ENCODE measurements at regions not wholly inside any gene's neighbourhood (a gene's known extent, or its start where the extent isn't known, plus 50 kb on each side); places are given as distances from the start of the nearest gene placed in this dataset.

DNA sequence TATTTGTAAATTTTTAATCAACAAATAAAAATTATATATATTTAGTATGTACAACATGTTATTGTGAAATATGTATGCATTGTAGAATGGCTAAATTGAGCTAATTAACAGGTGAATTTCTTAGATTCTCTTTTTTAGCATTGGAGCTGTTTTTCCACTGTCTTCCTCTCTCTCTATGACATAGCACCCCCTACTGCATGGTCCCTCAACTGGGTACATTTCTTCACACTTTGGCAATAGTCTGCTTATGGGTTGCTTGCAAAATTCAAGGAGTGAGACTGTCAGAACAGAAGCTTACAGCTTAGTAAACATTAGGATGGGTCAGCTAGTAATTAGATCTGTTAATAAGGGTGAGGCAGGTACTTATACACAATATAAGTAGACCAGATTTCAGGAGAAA, 658.5 kb upstream of the MGAT4C start:
- Histone ChIP-seq H3K36me3 (no peaks in the 10 kb centered on the region), H3K4me1 (no peaks in the 10 kb centered on the region), H3K4me3 (no peak overlapping the region), H3K27ac (no peak overlapping the region), H3K27me3 (no peaks in the 10 kb centered on the region), H3K9me3 (no peaks in the 10 kb centered on the region)
- intact Hi-C loops (cut with DNase I) = no loop called here
- DNase-seq = no peak
- TF ChIP-seq EP300 (IDR thresholded peaks at IDR 0.05) = no peak
- TF ChIP-seq POLR2A (IDR thresholded peaks at IDR 0.05) = no peak
- TF ChIP-seq, protein P1, sequence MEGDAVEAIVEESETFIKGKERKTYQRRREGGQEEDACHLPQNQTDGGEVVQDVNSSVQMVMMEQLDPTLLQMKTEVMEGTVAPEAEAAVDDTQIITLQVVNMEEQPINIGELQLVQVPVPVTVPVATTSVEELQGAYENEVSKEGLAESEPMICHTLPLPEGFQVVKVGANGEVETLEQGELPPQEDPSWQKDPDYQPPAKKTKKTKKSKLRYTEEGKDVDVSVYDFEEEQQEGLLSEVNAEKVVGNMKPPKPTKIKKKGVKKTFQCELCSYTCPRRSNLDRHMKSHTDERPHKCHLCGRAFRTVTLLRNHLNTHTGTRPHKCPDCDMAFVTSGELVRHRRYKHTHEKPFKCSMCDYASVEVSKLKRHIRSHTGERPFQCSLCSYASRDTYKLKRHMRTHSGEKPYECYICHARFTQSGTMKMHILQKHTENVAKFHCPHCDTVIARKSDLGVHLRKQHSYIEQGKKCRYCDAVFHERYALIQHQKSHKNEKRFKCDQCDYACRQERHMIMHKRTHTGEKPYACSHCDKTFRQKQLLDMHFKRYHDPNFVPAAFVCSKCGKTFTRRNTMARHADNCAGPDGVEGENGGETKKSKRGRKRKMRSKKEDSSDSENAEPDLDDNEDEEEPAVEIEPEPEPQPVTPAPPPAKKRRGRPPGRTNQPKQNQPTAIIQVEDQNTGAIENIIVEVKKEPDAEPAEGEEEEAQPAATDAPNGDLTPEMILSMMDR (IDR thresholded peaks at IDR 0.05) = no peak
- no peak for TF ChIP-seq POLR2AphosphoS5 (IDR thresholded peaks at IDR 0.05)

GRCh38 chr12:86911973-86912372, 655.8 kb upstream of the MGAT4C start:
- Histone ChIP-seq H3K4me3 (no peak overlapping the region), H3K4me1 (no peaks in the 10 kb centered on the region), H3K9me3 (no peaks in the 10 kb centered on the region), H3K27me3 (no peaks in the 10 kb centered on the region), H3K36me3 (no peaks in the 10 kb centered on the region), H3K27ac (no peak overlapping the region)
- DNase-seq = no peak
- TF ChIP-seq POLR2AphosphoS5 (IDR thresholded peaks at IDR 0.05) (no peak), POLR2A (IDR thresholded peaks at IDR 0.05) (no peak), EP300 (IDR thresholded peaks at IDR 0.05) (no peak)
- TF ChIP-seq, protein P1 (IDR thresholded peaks at IDR 0.05) = no peak
- 51 to 71% methylated on average over 3 of the region's 3 CpGs for WGBS, 2 donors
- intact Hi-C loops (cut with DNase I) = no loop called here

DNA sequence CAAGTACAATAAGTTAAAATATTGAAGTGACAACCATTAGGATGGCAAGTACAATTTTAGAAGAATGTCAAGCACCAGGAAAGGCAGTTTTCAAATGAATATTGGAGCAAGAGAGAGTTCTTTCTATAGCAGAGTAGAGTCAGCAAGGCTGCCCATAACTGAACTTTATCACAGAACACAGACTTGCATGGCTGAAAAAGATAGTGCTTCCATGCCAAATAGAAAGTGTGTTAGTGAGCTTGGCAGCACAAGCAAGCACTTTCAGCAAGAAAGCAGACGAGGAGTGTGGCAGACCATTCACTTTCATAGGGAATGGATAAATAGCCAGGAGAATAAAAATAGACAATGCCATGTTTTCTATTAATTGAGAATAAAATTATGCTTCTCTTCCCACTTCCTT, 647.0 kb upstream of the MGAT4C start:
- intact Hi-C loops (cut with DNase I) = no loop called here
- H3K36me3 ChIP-seq = no peaks in the 10 kb centered on the region
- WGBS, 2 donors = 33 to 54% methylated on average over 1 of the region's 1 CpG
- TF ChIP-seq POLR2AphosphoS5 (IDR thresholded peaks at IDR 0.05) (no peak), POLR2A (IDR thresholded peaks at IDR 0.05) (no peak), EP300 (IDR thresholded peaks at IDR 0.05) (no peak)
- TF ChIP-seq, protein P1 (IDR thresholded peaks at IDR 0.05) = no peak
- no peaks in the 10 kb centered on the region for H3K4me1 ChIP-seq
- DNase-seq = no peak
- no peaks in the 10 kb centered on the region for H3K9me3 ChIP-seq
- H3K27me3 ChIP-seq = no peaks in the 10 kb centered on the region
- no peak overlapping the region for H3K27ac ChIP-seq
- no peak overlapping the region for H3K4me3 ChIP-seq

- intact Hi-C loops (cut with DNase I) = no loop called here
Observed at GRCh38 chr12:86860776-86861175, 604.6 kb upstream of the MGAT4C start.

GRCh38 chr12:86852451-86852850, 596.3 kb upstream of the MGAT4C start:
- no peak for DNase-seq
- intact Hi-C loops (cut with DNase I) = no loop called here
- WGBS, 2 donors = 45 to 61% methylated on average over 1 of the region's 1 CpG
- H3K4me3 ChIP-seq = no peak overlapping the region
- H3K9me3 ChIP-seq = no peaks in the 10 kb centered on the region
- H3K27ac ChIP-seq = no peak overlapping the region
- no peaks in the 10 kb centered on the region for H3K4me1 ChIP-seq
- TF ChIP-seq, protein P1 (IDR thresholded peaks at IDR 0.05) = no peak
- TF ChIP-seq EP300 (IDR thresholded peaks at IDR 0.05) (no peak), POLR2A (IDR thresholded peaks at IDR 0.05) (no peak), POLR2AphosphoS5 (IDR thresholded peaks at IDR 0.05) (no peak)
- H3K27me3 ChIP-seq = no peaks in the 10 kb centered on the region
- no peaks in the 10 kb centered on the region for H3K36me3 ChIP-seq

More at GRCh38 chr12:86860776-86861175, 604.6 kb upstream of the MGAT4C start:
- 80 to 86% methylated on average over 3 of the region's 3 CpGs for WGBS, 2 donors
- Histone ChIP-seq H3K4me3 (no peak overlapping the region), H3K27ac (no peak overlapping the region), H3K9me3 (no peaks in the 10 kb centered on the region), H3K4me1 (no peaks in the 10 kb centered on the region), H3K36me3 (no peaks in the 10 kb centered on the region), H3K27me3 (no peaks in the 10 kb centered on the region)
- TF ChIP-seq POLR2A (IDR thresholded peaks at IDR 0.05) = no peak
- TF ChIP-seq EP300 (IDR thresholded peaks at IDR 0.05) = no peak
- TF ChIP-seq, protein P1 (IDR thresholded peaks at IDR 0.05) = no peak
- TF ChIP-seq POLR2AphosphoS5 (IDR thresholded peaks at IDR 0.05) = no peak
- no peak for DNase-seq
